Stimulated activated naive CD8-positive, alpha-beta T cell treated with anti-CD3 and anti-CD28 coated beads, Interleukin-15, amount 100 ng/mL, for 72 hours (primary cell): ENCODE measurements at regions not wholly inside any gene's neighbourhood (a gene's known extent, or its start where the extent isn't known, plus 50 kb on each side); places are given as distances from the start of the nearest gene placed in this dataset.
A peak's percentile ranks its signal among the peaks of the same experiment; 100 is the strongest.

ENCODE experiments used
- ATAC-seq: fragments of 150-1000 bp; cut with Tn5 transposase; 2 replicates; pipeline ENCODE4 v1.10.0; 2021; ENCODE audit warnings: mild to moderate bottlenecking, moderate library complexity
- DNase-seq, 2 donors: peaks; one replicate each; pipeline ENCODE4 v3.0.0; 2021 to 2022
- H3K27ac Mint-ChIP-seq, 2 donors: one replicate each; pipeline ENCODE4 v1.8.0; 2022; ENCODE audit warnings: mild to moderate bottlenecking in 2 of 2, mixed read lengths in 2 of 2, moderate library complexity in 2 of 2
- H3K27me3 Mint-ChIP-seq: one replicate; pipeline ENCODE4 v1.8.0; 2022; ENCODE audit warnings: mixed read lengths
- H3K4me1 Mint-ChIP-seq: one replicate; pipeline ENCODE4 v1.8.0; 2022; ENCODE audit warnings: mild to moderate bottlenecking, mixed read lengths
- H3K4me3 Mint-ChIP-seq, 2 donors: one replicate each; pipeline ENCODE4 v1.8.0; 2022; ENCODE audit warnings: mild to moderate bottlenecking in 2 of 2, mixed read lengths in 2 of 2, moderate library complexity in 1 of 2
- H3K9me3 Mint-ChIP-seq, 2 donors: one replicate each; pipeline ENCODE4 v1.8.0; 2022; ENCODE audit warnings: mixed read lengths in 2 of 2

DNA sequence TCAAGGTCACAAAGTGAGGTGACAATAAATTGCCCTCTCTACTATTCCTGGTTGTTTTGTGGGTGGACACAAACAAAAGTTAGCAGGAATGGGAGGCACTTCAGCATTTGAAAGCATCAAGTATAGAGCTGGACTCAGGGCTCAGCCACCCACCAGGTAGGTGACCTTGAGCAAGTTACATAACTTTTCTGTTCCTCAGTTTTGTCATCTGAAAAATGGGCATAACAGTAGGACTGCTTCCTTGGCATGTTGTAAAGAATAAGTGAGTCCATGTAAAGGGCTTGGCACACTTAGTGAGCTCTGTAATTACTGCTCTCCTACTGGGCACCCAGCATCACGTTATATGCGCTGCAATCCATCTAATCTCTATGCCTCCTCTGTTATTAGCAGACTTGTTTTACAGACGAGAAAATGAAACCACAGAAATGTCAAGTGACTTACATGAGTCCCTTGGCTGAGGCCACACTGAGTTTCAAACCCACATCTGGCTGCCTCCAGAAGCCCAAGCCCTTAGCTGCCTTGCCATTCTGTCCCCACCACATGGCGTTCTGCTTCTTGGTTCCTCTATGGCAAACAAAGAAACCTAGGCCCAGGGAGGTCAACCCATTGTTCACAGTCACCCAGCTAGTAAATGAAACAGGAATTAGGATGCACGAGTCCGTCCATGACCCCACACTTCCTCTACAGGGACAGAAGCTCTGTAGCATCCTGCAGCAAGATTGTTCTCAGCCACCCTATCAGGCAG is 63.2 kb upstream of the SLC24A4 start:
- Mint-ChIP-seq H3K27me3 (peaks cover 49% of the 10 kb centered on the region), H3K9me3 (no peaks in the 10 kb centered on the region), H3K4me3 (peak overlapping the region in 1 of 2 donors; percentile 3), H3K27ac (no peak overlapping the region), H3K4me1 (peaks cover 43% of the 10 kb centered on the region)
- peak; percentile 60 for ATAC-seq
- DNase-seq, result peak; percentile 9 to 21

DNA sequence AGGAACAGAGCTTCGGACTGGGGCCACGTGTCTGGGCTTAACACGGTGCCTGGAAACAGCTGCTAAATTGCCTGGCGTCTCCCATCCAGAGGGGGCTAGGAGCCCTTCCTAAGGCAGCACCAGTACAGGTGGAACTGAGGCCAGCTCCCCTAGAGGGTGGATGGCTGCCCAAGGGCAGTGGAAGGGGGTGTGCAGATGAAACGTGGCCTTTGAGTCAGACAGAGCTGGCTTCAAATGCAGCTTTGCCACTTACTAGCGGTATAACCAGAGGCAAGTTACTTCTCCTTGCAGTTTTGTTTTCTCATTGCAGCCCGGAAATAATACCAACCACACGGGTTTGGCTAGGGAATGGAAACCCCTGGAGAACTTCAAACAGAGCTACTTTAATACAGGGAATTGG is 59.3 kb upstream of the SLC24A4 start:
- Mint-ChIP-seq H3K9me3 (no peaks in the 10 kb centered on the region), H3K27me3 (peaks cover 32% of the 10 kb centered on the region), H3K4me3 (no peak overlapping the region), H3K27ac (no peak overlapping the region), H3K4me1 (peaks cover 26% of the 10 kb centered on the region)
- DNase-seq (no peak), ATAC-seq (no peak)

DNA sequence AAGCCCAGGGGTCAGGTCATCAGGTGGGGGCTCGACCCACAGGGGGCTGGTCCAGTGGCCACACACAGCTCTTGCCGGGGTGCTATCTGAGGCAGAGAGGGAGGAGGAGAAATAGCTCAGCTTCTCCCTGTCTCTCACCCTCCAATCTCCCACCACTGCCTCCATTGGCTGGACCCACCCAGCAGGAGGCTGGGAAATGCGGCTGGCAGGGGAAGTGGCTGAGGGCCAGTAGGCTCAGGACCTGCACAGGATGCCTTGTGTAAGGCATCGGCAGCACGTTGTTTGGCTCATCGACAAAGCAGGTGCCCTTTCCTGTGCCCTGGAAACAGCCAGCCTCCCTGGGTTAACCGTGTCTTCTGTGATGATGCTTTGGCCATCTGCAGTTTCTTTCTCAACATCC is 58.8 kb upstream of the SLC24A4 start:
- Mint-ChIP-seq H3K27me3 (peaks cover 32% of the 10 kb centered on the region), H3K4me1 (peaks cover 21% of the 10 kb centered on the region), H3K4me3 (no peak overlapping the region), H3K9me3 (no peaks in the 10 kb centered on the region), H3K27ac (no peak overlapping the region)
- no peak for DNase-seq
- peak; percentile 24 for ATAC-seq

DNA sequence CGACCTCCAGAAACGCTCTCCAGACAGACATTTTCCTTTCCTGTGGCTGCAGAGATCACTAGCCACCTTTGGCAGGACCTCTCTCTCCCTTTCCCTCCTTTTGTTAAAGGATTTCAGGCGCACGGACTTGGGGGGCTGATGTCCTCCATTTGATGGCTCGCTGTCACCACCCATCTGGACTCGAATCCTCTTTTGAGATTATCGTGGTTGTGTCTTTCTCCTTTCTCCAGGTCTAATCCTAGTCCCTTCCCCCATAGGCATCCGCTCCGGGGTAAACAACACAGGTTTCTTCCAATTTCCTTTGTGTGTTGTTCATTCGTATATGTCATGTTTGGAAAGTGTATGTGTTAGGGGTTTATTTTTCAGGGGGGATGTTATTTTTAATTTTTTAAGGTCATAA is 56.7 kb upstream of the SLC24A4 start:
- H3K9me3 Mint-ChIP-seq, result no peaks in the 10 kb centered on the region
- peaks cover 27% of the 10 kb centered on the region for H3K27me3 Mint-ChIP-seq
- peaks cover 8% of the 10 kb centered on the region for H3K4me1 Mint-ChIP-seq
- no peak for DNase-seq
- no peak for ATAC-seq
- no peak overlapping the region for H3K4me3 Mint-ChIP-seq
- no peak overlapping the region for H3K27ac Mint-ChIP-seq
